ENCODE measurements at regions not wholly inside any gene's neighbourhood (a gene's known extent, or its start where the extent isn't known, plus 50 kb on each side); places are given as distances from the start of the nearest gene placed in this dataset.

- Histone ChIP-seq H3K9me3 (no peaks in the 10 kb centered on the region), H3K27me3 (no peaks in the 10 kb centered on the region), H3K36me3 (no peaks in the 10 kb centered on the region), H3K4me3 (no peak overlapping the region), H3K4me1 (no peaks in the 10 kb centered on the region), H3K27ac (no peak overlapping the region)
- intact Hi-C loops (cut with DNase I): no loop called here
- TF ChIP-seq CTCF (IDR thresholded peaks at IDR 0.05): no peak
- DNase-seq (ENCODE audit: low spot score in 2 of 2): peak in 1 of 2 donors; percentile 25
These were observed 391.7 kb upstream of the SHH start for GRCh38 chr7:156203923-156204322.

GRCh38 chr7:156198277-156198676, 386.0 kb upstream of the SHH start:
- TF ChIP-seq CTCF (IDR thresholded peaks at IDR 0.05): no peak

GRCh38 chr7:156196649-156197048, 384.4 kb upstream of the SHH start:
- Histone ChIP-seq H3K27ac (no peak overlapping the region), H3K27me3 (no peaks in the 10 kb centered on the region), H3K4me1 (no peaks in the 10 kb centered on the region), H3K9me3 (no peaks in the 10 kb centered on the region), H3K36me3 (no peaks in the 10 kb centered on the region), H3K4me3 (no peak overlapping the region)
- TF ChIP-seq CTCF (IDR thresholded peaks at IDR 0.05): no peak
- DNase-seq (ENCODE audit: low spot score in 2 of 2): peak in 1 of 2 donors; percentile 8
- intact Hi-C loops (cut with DNase I): no loop called here

More at GRCh38 chr7:156198277-156198676, 386.0 kb upstream of the SHH start:
- intact Hi-C loops (cut with DNase I): no loop called here
- no peaks in the 10 kb centered on the region for H3K9me3 ChIP-seq
- no peak for DNase-seq (ENCODE audit: low spot score in 2 of 2)
- H3K27ac ChIP-seq: no peak overlapping the region
- H3K36me3 ChIP-seq: no peaks in the 10 kb centered on the region
- H3K27me3 ChIP-seq: no peaks in the 10 kb centered on the region
- H3K4me3 ChIP-seq: no peak overlapping the region
- H3K4me1 ChIP-seq: no peaks in the 10 kb centered on the region

GRCh38 chr7:156195276-156195675, 383.0 kb upstream of the SHH start:
- no peaks in the 10 kb centered on the region for H3K27me3 ChIP-seq

GRCh38 chr7:156194813-156195212, 382.6 kb upstream of the SHH start:
- TF ChIP-seq CTCF (IDR thresholded peaks at IDR 0.05): no peak
- H3K36me3 ChIP-seq: no peaks in the 10 kb centered on the region

More at GRCh38 chr7:156195276-156195675, 383.0 kb upstream of the SHH start:
- no peaks in the 10 kb centered on the region for H3K36me3 ChIP-seq
- no peak overlapping the region for H3K27ac ChIP-seq
- TF ChIP-seq CTCF (IDR thresholded peaks at IDR 0.05): no peak
- intact Hi-C loops (cut with DNase I): no loop called here
- H3K9me3 ChIP-seq: no peaks in the 10 kb centered on the region
- no peaks in the 10 kb centered on the region for H3K4me1 ChIP-seq
- no peak for DNase-seq (ENCODE audit: low spot score in 2 of 2)
- no peak overlapping the region for H3K4me3 ChIP-seq

GRCh38 chr7:156192921-156193320, 380.7 kb upstream of the SHH start:
- intact Hi-C loops (cut with DNase I): no loop called here
- H3K9me3 ChIP-seq: no peaks in the 10 kb centered on the region
- DNase-seq (ENCODE audit: low spot score in 2 of 2): no peak
- TF ChIP-seq CTCF (IDR thresholded peaks at IDR 0.05): no peak
- H3K27ac ChIP-seq: no peak overlapping the region
- no peaks in the 10 kb centered on the region for H3K4me1 ChIP-seq
- H3K27me3 ChIP-seq: no peaks in the 10 kb centered on the region
- no peaks in the 10 kb centered on the region for H3K36me3 ChIP-seq
- no peak overlapping the region for H3K4me3 ChIP-seq

More at GRCh38 chr7:156194813-156195212, 382.6 kb upstream of the SHH start:
- Histone ChIP-seq H3K4me1 (no peaks in the 10 kb centered on the region), H3K4me3 (no peak overlapping the region), H3K9me3 (no peaks in the 10 kb centered on the region), H3K27me3 (no peaks in the 10 kb centered on the region), H3K27ac (no peak overlapping the region)
- no peak for DNase-seq (ENCODE audit: low spot score in 2 of 2)
- intact Hi-C loops (cut with DNase I): no loop called here
